Middle frontal gyrus (tissue), 1 donor: ENCODE measurements at regions not wholly inside any gene's neighbourhood (a gene's known extent, or its start where the extent isn't known, plus 50 kb on each side); places are given as distances from the start of the nearest gene placed in this dataset.

ENCODE experiments used
- DNase-seq: peaks from one replicate; pipeline ENCODE4 v3.0.0-alpha.2; 2015; ENCODE audit warnings: low spot score; ENCODE audit errors: extremely low spot score

- no peak for DNase-seq
These were observed 294.5 kb downstream of the BRD1 start for GRCh38 chr22:49532869-49533802.

- no peak for DNase-seq
These were observed 296.3 kb downstream of the BRD1 start for GRCh38 chr22:49531368-49531791.

- no peak for DNase-seq
These were observed 296.9 kb downstream of the BRD1 start for GRCh38 chr22:49530671-49531367.

GRCh38 chr22:49528420-49528720, 299.3 kb downstream of the BRD1 start:
- no peak for DNase-seq

GRCh38 chr22:49527611-49528419, 299.9 kb downstream of the BRD1 start:
- DNase-seq: no peak

GRCh38 chr22:49525801-49526535, 301.7 kb downstream of the BRD1 start:
- no peak for DNase-seq

- no peak for DNase-seq
These were observed 302.3 kb downstream of the BRD1 start for GRCh38 chr22:49525360-49525759.

- no peak for DNase-seq
These were observed 303.3 kb downstream of the BRD1 start for GRCh38 chr22:49524362-49524761.

GRCh38 chr22:49523374-49524008, 304.2 kb downstream of the BRD1 start:
- no peak for DNase-seq

- DNase-seq: no peak
These were observed 304.9 kb downstream of the BRD1 start for GRCh38 chr22:49522582-49523373.

- DNase-seq: peak; percentile 48
These were observed 305.9 kb downstream of the BRD1 start for GRCh38 chr22:49521787-49522224.

GRCh38 chr22:49519117-49519737, 308.4 kb downstream of the BRD1 start:
- no peak for DNase-seq

GRCh38 chr22:49518436-49518970, 309.2 kb downstream of the BRD1 start:
- DNase-seq: no peak

GRCh38 chr22:49517667-49518185, 309.9 kb downstream of the BRD1 start:
- DNase-seq: no peak

GRCh38 chr22:49517211-49517610, 310.5 kb downstream of the BRD1 start:
- DNase-seq: no peak

- no peak for DNase-seq
These were observed 312.2 kb downstream of the BRD1 start for GRCh38 chr22:49515475-49515874.

- no peak for DNase-seq
These were observed 313.0 kb downstream of the BRD1 start for GRCh38 chr22:49514641-49515040.

GRCh38 chr22:49514211-49514610, 313.5 kb downstream of the BRD1 start:
- DNase-seq: no peak

GRCh38 chr22:49513358-49513851, 314.3 kb downstream of the BRD1 start:
- no peak for DNase-seq
